HepG2 (cell line): ENCODE measurements at regions not wholly inside any gene's neighbourhood (a gene's known extent, or its start where the extent isn't known, plus 50 kb on each side); places are given as distances from the start of the nearest gene placed in this dataset.

Experiments
- BRD4 ChIP-seq: sonication (generic); formaldehyde crosslinking; IDR thresholded peaks from 2 replicates; pipeline ENCODE4 v1.4.0; 2020; ENCODE audit warnings: missing genetic modification reagents
- ZNF841 ChIP-seq: sonication (generic); formaldehyde crosslinking; IDR thresholded peaks from 2 replicates; pipeline ENCODE4 v1.8.1; 2023; ENCODE audit warnings: missing genetic modification reagents, borderline replicate concordance
- TF ChIP-seq, protein P1 (sequence below): sonication (generic); formaldehyde crosslinking; IDR thresholded peaks from 2 replicates; pipeline ENCODE4 v1.4.0; 2020; ENCODE audit warnings: missing genetic modification reagents

DNA sequence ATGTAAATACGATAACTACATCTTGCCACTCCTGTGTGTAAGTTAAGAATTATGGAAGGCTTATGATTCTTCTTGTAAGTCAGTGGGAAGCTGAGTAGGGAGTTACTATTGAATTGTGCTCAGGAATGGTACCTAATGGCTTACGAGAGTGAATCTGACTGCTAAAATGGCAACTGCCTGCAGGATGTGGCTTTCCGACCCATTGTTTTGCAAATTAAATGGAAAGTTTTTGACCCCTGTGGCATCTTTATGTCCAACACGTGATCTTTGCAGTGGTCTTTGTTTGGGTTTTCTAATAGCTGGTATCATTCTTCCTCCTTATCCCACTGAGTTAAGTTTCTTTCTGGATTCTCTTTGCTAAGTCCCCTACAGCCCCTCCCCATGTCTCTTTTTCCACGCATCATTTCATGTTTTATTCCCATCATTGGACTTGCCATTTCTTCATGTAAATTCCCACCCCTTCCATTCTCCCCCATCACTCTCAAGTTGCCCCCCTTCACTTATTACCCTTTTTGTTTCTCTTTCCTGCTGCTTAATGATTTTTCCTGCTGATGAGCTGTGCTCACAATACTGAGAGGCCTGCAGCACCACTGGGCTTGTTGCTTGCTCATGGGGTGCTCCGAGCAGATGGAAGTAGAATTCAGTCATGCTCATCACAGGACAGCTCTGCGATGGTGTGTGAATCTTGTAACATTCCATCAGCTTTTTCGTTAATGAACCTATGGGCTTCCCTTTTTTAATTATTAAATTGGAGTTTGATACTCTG is 428.2 kb upstream of the IL12A start:
- TF ChIP-seq BRD4 (CRISPR knock-in tag) = no peak
- TF ChIP-seq, protein P1, sequence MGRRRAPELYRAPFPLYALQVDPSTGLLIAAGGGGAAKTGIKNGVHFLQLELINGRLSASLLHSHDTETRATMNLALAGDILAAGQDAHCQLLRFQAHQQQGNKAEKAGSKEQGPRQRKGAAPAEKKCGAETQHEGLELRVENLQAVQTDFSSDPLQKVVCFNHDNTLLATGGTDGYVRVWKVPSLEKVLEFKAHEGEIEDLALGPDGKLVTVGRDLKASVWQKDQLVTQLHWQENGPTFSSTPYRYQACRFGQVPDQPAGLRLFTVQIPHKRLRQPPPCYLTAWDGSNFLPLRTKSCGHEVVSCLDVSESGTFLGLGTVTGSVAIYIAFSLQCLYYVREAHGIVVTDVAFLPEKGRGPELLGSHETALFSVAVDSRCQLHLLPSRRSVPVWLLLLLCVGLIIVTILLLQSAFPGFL (CRISPR knock-in tag) = no peak
- TF ChIP-seq ZNF841 = no peak
